Stimulated activated naive CD8-positive, alpha-beta T cell treated with anti-CD3 and anti-CD28 coated beads, Interleukin-15, Interleukin-2, amounts not matched to agents 100 U/mL and 50 U/mL, for 24 hours (primary cell): ENCODE measurements at regions not wholly inside any gene's neighbourhood (a gene's known extent, or its start where the extent isn't known, plus 50 kb on each side); places are given as distances from the start of the nearest gene placed in this dataset.

ENCODE experiments used
- ATAC-seq: fragments of 150-1000 bp; cut with Tn5 transposase; one replicate; pipeline ENCODE4 v1.10.0; 2021
- DNase-seq: peaks from one replicate; pipeline ENCODE4 v3.0.0; 2021

GRCh38 chr9:126261584-126262356 lies 64.9 kb upstream of the MVB12B start:
- ATAC-seq, result no peak

GRCh38 chr9:126262738-126263137 lies 63.9 kb upstream of the MVB12B start:
- no peak for DNase-seq

More at GRCh38 chr9:126261584-126262356, 64.9 kb upstream of the MVB12B start:
- no peak for DNase-seq

GRCh38 chr9:126270556-126270955 lies 56.1 kb upstream of the MVB12B start:
- no peak for ATAC-seq
- no peak for DNase-seq

More at GRCh38 chr9:126262738-126263137, 63.9 kb upstream of the MVB12B start:
- no peak for ATAC-seq

- no peak for DNase-seq
- ATAC-seq, result no peak
Measured at GRCh38 chr9:126275386-126276001, 51.1 kb upstream of the MVB12B start.

GRCh38 chr9:126276056-126276728 lies 50.4 kb upstream of the MVB12B start:
- ATAC-seq (no peak), DNase-seq (no peak)
